ENCODE measurements at regions not wholly inside any gene's neighbourhood (a gene's known extent, or its start where the extent isn't known, plus 50 kb on each side); places are given as distances from the start of the nearest gene placed in this dataset.

- H3K27ac ChIP-seq (ENCODE audit: low read length, poor library complexity, severe bottlenecking) = no peak overlapping the region
- no peak overlapping the region for H3K23ac ChIP-seq (ENCODE audit: low read length in 2 of 2)
- H3K79me1 ChIP-seq (replicated peaks; ENCODE audit: low read length, poor library complexity, severe bottlenecking) = no peaks in the 10 kb centered on the region
- H2AFZ ChIP-seq (ENCODE audit: low read depth, low read length) = no peak overlapping the region
- H2BK12ac ChIP-seq (ENCODE audit: low read length in 2 of 2) = no peak overlapping the region
- H3K9ac ChIP-seq (ENCODE audit: low read length) = no peak overlapping the region
- H2BK120ac ChIP-seq (ENCODE audit: low read depth, low read length) = no peak overlapping the region
- no peak overlapping the region for H2BK5ac ChIP-seq (ENCODE audit: low read depth, low read length, poor library complexity, severe bottlenecking)
- H2AK5ac ChIP-seq (ENCODE audit: low read length, severe bottlenecking) = no peak overlapping the region
- no peak overlapping the region for H2BK15ac ChIP-seq (ENCODE audit: low read depth, poor library complexity, severe bottlenecking)
- no peak overlapping the region for H4K8ac ChIP-seq (ENCODE audit: low read length)
- no peak for DNase-seq
- no peak overlapping the region for H3K18ac ChIP-seq (ENCODE audit: low read depth in 1 of 2, low read length in 2 of 2)
- H3K4me3 ChIP-seq (ENCODE audit: insufficient read depth in 1 of 2, low read depth in 1 of 2, low read length in 2 of 2) = no peak overlapping the region
- H3K4me1 ChIP-seq (ENCODE audit: control insufficient read depth, insufficient read depth, low read depth, low read length) = no peaks in the 10 kb centered on the region
- no peaks in the 10 kb centered on the region for H3K36me3 ChIP-seq (ENCODE audit: control insufficient read depth in 1 of 2, insufficient read depth in 2 of 2, low read depth in 1 of 2, low read length in 2 of 2)
- no peaks in the 10 kb centered on the region for H3K9me3 ChIP-seq (ENCODE audit: control insufficient read depth, low read length)
- 91% methylated on average over 3 of the region's 3 CpGs for WGBS
- H4K91ac ChIP-seq (ENCODE audit: low read length) = no peak overlapping the region
- H3K4me2 ChIP-seq (ENCODE audit: low read length, poor library complexity, severe bottlenecking) = no peak overlapping the region
- H3K4ac ChIP-seq (ENCODE audit: low read depth in 1 of 2, low read length in 2 of 2) = no peak overlapping the region
- H3K14ac ChIP-seq (ENCODE audit: low read length in 2 of 2) = peak overlapping the region in 1 of 2 experiments; percentile 22
- H3K27me3 ChIP-seq (ENCODE audit: control insufficient read depth in 1 of 2, insufficient read depth in 1 of 2, low read length in 2 of 2) = peaks cover 0 to 7% of the 10 kb centered on the region in 2 experiments
Observed at GRCh38 chr20:11677836-11678235, 239.9 kb upstream of the BTBD3 start.

GRCh38 chr20:11682285-11682684 lies 235.4 kb upstream of the BTBD3 start:
- Histone ChIP-seq H3K9me3 (ENCODE audit: control insufficient read depth, low read length) (no peaks in the 10 kb centered on the region), H2BK5ac (ENCODE audit: low read depth, low read length, poor library complexity, severe bottlenecking) (no peak overlapping the region), H2BK120ac (ENCODE audit: low read depth, low read length) (no peak overlapping the region), H4K91ac (ENCODE audit: low read length) (no peak overlapping the region), H3K9ac (ENCODE audit: low read length) (no peak overlapping the region), H3K79me1 (replicated peaks; ENCODE audit: low read length, poor library complexity, severe bottlenecking) (no peaks in the 10 kb centered on the region), H3K23ac (ENCODE audit: low read length in 2 of 2) (no peak overlapping the region), H2BK15ac (ENCODE audit: low read depth, poor library complexity, severe bottlenecking) (no peak overlapping the region), H4K8ac (ENCODE audit: low read length) (no peak overlapping the region), H3K4ac (ENCODE audit: low read depth in 1 of 2, low read length in 2 of 2) (no peak overlapping the region), H3K18ac (ENCODE audit: low read depth in 1 of 2, low read length in 2 of 2) (no peak overlapping the region), H3K27ac (ENCODE audit: low read length, poor library complexity, severe bottlenecking) (no peak overlapping the region), H3K4me2 (ENCODE audit: low read length, poor library complexity, severe bottlenecking) (no peak overlapping the region), H3K4me1 (ENCODE audit: control insufficient read depth, insufficient read depth, low read depth, low read length) (peaks cover 4% of the 10 kb centered on the region), H2AK5ac (ENCODE audit: low read length, severe bottlenecking) (no peak overlapping the region), H3K4me3 (ENCODE audit: insufficient read depth in 1 of 2, low read depth in 1 of 2, low read length in 2 of 2) (no peak overlapping the region), H3K14ac (ENCODE audit: low read length in 2 of 2) (no peak overlapping the region), H3K36me3 (ENCODE audit: control insufficient read depth in 1 of 2, insufficient read depth in 2 of 2, low read depth in 1 of 2, low read length in 2 of 2) (no peaks in the 10 kb centered on the region), H3K27me3 (ENCODE audit: control insufficient read depth in 1 of 2, insufficient read depth in 1 of 2, low read length in 2 of 2) (peaks cover 5 to 16% of the 10 kb centered on the region in 2 experiments), H2BK12ac (ENCODE audit: low read length in 2 of 2) (no peak overlapping the region), H2AFZ (ENCODE audit: low read depth, low read length) (no peak overlapping the region)
- DNase-seq = no peak
- 66% methylated on average over 3 of the region's 3 CpGs for WGBS

GRCh38 chr20:11686195-11686594 lies 231.5 kb upstream of the BTBD3 start:
- no peak overlapping the region for H2AFZ ChIP-seq (ENCODE audit: low read depth, low read length)
- H2BK5ac ChIP-seq (ENCODE audit: low read depth, low read length, poor library complexity, severe bottlenecking) = no peak overlapping the region
- H3K4ac ChIP-seq (ENCODE audit: low read depth in 1 of 2, low read length in 2 of 2) = no peak overlapping the region
- H3K18ac ChIP-seq (ENCODE audit: low read depth in 1 of 2, low read length in 2 of 2) = no peak overlapping the region
- H3K4me3 ChIP-seq (ENCODE audit: insufficient read depth in 1 of 2, low read depth in 1 of 2, low read length in 2 of 2) = no peak overlapping the region
- no peak overlapping the region for H4K8ac ChIP-seq (ENCODE audit: low read length)
- no peak overlapping the region for H3K23ac ChIP-seq (ENCODE audit: low read length in 2 of 2)
- no peak for DNase-seq
- H3K36me3 ChIP-seq (ENCODE audit: control insufficient read depth in 1 of 2, insufficient read depth in 2 of 2, low read depth in 1 of 2, low read length in 2 of 2) = no peaks in the 10 kb centered on the region
- peaks cover 5% of the 10 kb centered on the region for H3K4me1 ChIP-seq (ENCODE audit: control insufficient read depth, insufficient read depth, low read depth, low read length)
- no peak overlapping the region for H3K14ac ChIP-seq (ENCODE audit: low read length in 2 of 2)
- H3K27me3 ChIP-seq (ENCODE audit: control insufficient read depth in 1 of 2, insufficient read depth in 1 of 2, low read length in 2 of 2) = peaks cover 0 to 22% of the 10 kb centered on the region in 2 experiments
- no peak overlapping the region for H4K91ac ChIP-seq (ENCODE audit: low read length)
- no peak overlapping the region for H3K9ac ChIP-seq (ENCODE audit: low read length)
- WGBS = 43% methylated on average over 4 of the region's 4 CpGs
- no peaks in the 10 kb centered on the region for H3K79me1 ChIP-seq (replicated peaks; ENCODE audit: low read length, poor library complexity, severe bottlenecking)
- no peaks in the 10 kb centered on the region for H3K9me3 ChIP-seq (ENCODE audit: control insufficient read depth, low read length)
- H3K27ac ChIP-seq (ENCODE audit: low read length, poor library complexity, severe bottlenecking) = no peak overlapping the region
- H2BK120ac ChIP-seq (ENCODE audit: low read depth, low read length) = no peak overlapping the region
- no peak overlapping the region for H2BK15ac ChIP-seq (ENCODE audit: low read depth, poor library complexity, severe bottlenecking)
- no peak overlapping the region for H2BK12ac ChIP-seq (ENCODE audit: low read length in 2 of 2)
- no peak overlapping the region for H3K4me2 ChIP-seq (ENCODE audit: low read length, poor library complexity, severe bottlenecking)
- no peak overlapping the region for H2AK5ac ChIP-seq (ENCODE audit: low read length, severe bottlenecking)

GRCh38 chr20:11686820-11687543 lies 230.7 kb upstream of the BTBD3 start:
- Histone ChIP-seq H3K27ac (ENCODE audit: low read length, poor library complexity, severe bottlenecking) (no peak overlapping the region), H2BK5ac (ENCODE audit: low read depth, low read length, poor library complexity, severe bottlenecking) (no peak overlapping the region), H2BK120ac (ENCODE audit: low read depth, low read length) (no peak overlapping the region), H3K4me3 (ENCODE audit: insufficient read depth in 1 of 2, low read depth in 1 of 2, low read length in 2 of 2) (peak overlapping the region; percentile 52 to 67), H3K36me3 (ENCODE audit: control insufficient read depth in 1 of 2, insufficient read depth in 2 of 2, low read depth in 1 of 2, low read length in 2 of 2) (no peaks in the 10 kb centered on the region), H3K23ac (ENCODE audit: low read length in 2 of 2) (peak overlapping the region in 1 of 2 experiments; percentile 59), H2AFZ (ENCODE audit: low read depth, low read length) (peak overlapping the region; percentile 59), H2BK15ac (ENCODE audit: low read depth, poor library complexity, severe bottlenecking) (no peak overlapping the region), H3K18ac (ENCODE audit: low read depth in 1 of 2, low read length in 2 of 2) (no peak overlapping the region), H3K4me1 (ENCODE audit: control insufficient read depth, insufficient read depth, low read depth, low read length) (peaks cover 5% of the 10 kb centered on the region), H3K9ac (ENCODE audit: low read length) (peak overlapping the region; percentile 6), H3K14ac (ENCODE audit: low read length in 2 of 2) (peak overlapping the region in 1 of 2 experiments; percentile 55), H3K4me2 (ENCODE audit: low read length, poor library complexity, severe bottlenecking) (peak overlapping the region; percentile 95), H3K9me3 (ENCODE audit: control insufficient read depth, low read length) (no peaks in the 10 kb centered on the region), H3K79me1 (replicated peaks; ENCODE audit: low read length, poor library complexity, severe bottlenecking) (no peaks in the 10 kb centered on the region), H4K91ac (ENCODE audit: low read length) (no peak overlapping the region), H3K4ac (ENCODE audit: low read depth in 1 of 2, low read length in 2 of 2) (no peak overlapping the region), H3K27me3 (ENCODE audit: control insufficient read depth in 1 of 2, insufficient read depth in 1 of 2, low read length in 2 of 2) (peaks cover 0 to 22% of the 10 kb centered on the region in 2 experiments), H2AK5ac (ENCODE audit: low read length, severe bottlenecking) (no peak overlapping the region), H2BK12ac (ENCODE audit: low read length in 2 of 2) (no peak overlapping the region), H4K8ac (ENCODE audit: low read length) (no peak overlapping the region)
- peak; percentile 3 for DNase-seq
- 17% methylated on average over 40 of the region's 42 CpGs for WGBS

Data from mesenchymal stem cell (in vitro differentiated cells and primary cell).